ENCODE measurements at regions not wholly inside any gene's neighbourhood (a gene's known extent, or its start where the extent isn't known, plus 50 kb on each side); places are given as distances from the start of the nearest gene placed in this dataset.

DNA sequence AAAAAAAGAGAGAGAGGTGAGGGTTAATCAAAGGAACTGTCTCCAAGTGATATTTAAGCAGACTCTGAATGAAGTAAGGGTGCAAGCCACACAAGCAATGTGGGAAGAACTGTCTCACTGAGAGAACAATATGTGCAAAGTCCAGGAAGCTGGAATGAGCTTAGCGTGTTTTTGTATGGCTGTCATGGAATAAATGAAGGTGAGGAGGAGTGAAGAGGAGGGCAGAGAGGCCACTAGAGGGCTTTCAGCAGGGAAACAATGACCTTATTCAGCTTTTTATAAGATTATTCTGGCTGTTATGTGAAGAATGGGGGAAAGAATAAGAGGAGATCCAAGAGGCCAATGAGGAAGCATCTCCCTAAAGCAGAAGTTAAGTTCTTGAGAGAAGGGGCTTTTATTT lies 86.9 kb upstream of the COL8A1 start:
- TF ChIP-seq, protein P1, sequence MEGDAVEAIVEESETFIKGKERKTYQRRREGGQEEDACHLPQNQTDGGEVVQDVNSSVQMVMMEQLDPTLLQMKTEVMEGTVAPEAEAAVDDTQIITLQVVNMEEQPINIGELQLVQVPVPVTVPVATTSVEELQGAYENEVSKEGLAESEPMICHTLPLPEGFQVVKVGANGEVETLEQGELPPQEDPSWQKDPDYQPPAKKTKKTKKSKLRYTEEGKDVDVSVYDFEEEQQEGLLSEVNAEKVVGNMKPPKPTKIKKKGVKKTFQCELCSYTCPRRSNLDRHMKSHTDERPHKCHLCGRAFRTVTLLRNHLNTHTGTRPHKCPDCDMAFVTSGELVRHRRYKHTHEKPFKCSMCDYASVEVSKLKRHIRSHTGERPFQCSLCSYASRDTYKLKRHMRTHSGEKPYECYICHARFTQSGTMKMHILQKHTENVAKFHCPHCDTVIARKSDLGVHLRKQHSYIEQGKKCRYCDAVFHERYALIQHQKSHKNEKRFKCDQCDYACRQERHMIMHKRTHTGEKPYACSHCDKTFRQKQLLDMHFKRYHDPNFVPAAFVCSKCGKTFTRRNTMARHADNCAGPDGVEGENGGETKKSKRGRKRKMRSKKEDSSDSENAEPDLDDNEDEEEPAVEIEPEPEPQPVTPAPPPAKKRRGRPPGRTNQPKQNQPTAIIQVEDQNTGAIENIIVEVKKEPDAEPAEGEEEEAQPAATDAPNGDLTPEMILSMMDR (IDR thresholded peaks at IDR 0.05), result no peak
- no peak for TF ChIP-seq POLR2A (IDR thresholded peaks at IDR 0.05)

All from Peyer's patch (tissue), 4 donors.